ENCODE measurements at regions not wholly inside any gene's neighbourhood (a gene's known extent, or its start where the extent isn't known, plus 50 kb on each side); places are given as distances from the start of the nearest gene placed in this dataset.

GRCh38 chr9:2303056-2303455 lies 287.9 kb downstream of the SMARCA2 start:
- H3K4me1 ChIP-seq (ENCODE audit: control insufficient read depth, extremely low read depth, insufficient read depth, low read length), result no peaks in the 10 kb centered on the region
- no peaks in the 10 kb centered on the region for H3K79me2 ChIP-seq (ENCODE audit: control insufficient read depth, insufficient read depth, low read length)
- no peak overlapping the region for H2AFZ ChIP-seq (ENCODE audit: low read depth, low read length)
- H3K27ac ChIP-seq (ENCODE audit: insufficient read depth, low read depth, low read length), result no peak overlapping the region
- intact Hi-C loops (cut with micrococcal nuclease), result no loop called here
- H3K4me2 ChIP-seq (ENCODE audit: insufficient read depth, low read length), result no peak overlapping the region
- ChIA-PET CTCF (no interaction called here), POLR2A (no interaction called here)
- H3K9ac ChIP-seq (replicated peaks; ENCODE audit: extremely low read depth, insufficient read depth, low read length), result no peak overlapping the region
- no peak for FAIRE-seq
- no TSS peak for BruUV-seq (replicated peaks)
- no peaks in the 10 kb centered on the region for H3K9me1 ChIP-seq (replicated peaks; ENCODE audit: control insufficient read depth, extremely low read depth, insufficient read depth, low read length)
- no peaks in the 10 kb centered on the region for H4K20me1 ChIP-seq (replicated peaks; ENCODE audit: control insufficient read depth, extremely low read depth, insufficient read depth, low read length)
- H3K9me3 ChIP-seq (replicated peaks; ENCODE audit: control insufficient read depth, insufficient read depth, low read length), result no peaks in the 10 kb centered on the region
- dilution Hi-C loops (cut with MboI; ENCODE audit: extremely low pct_ligation_motif_present, low sequenced_read_pairs), result no loop called here
- TF ChIP-seq CTCF (IDR thresholded peaks at IDR 0.05; ENCODE audit: extremely low read depth in 1 of 2, insufficient read depth in 1 of 2, low read depth in 1 of 2, low read length in 2 of 2) (no peak), JUN (IDR thresholded peaks at IDR 0.05; ENCODE audit: borderline replicate concordance, insufficient read depth, insufficient read length, low read depth) (no peak), EZH2 (IDR thresholded peaks at IDR 0.05; ENCODE audit: borderline replicate concordance, low read depth, low read length, severe bottlenecking) (no peak), MAX (IDR thresholded peaks at IDR 0.05; ENCODE audit: insufficient read depth, insufficient read length) (no peak), POLR2A (IDR thresholded peaks at IDR 0.05; ENCODE audit: low read depth, low read length) (no peak), POLR2AphosphoS5 (IDR thresholded peaks at IDR 0.05; ENCODE audit: insufficient read depth, low read depth, low read length) (no peak), GATA2 (IDR thresholded peaks at IDR 0.05; ENCODE audit: insufficient read depth, insufficient read length, low read depth, low read length) (no peak), FOS (IDR thresholded peaks at IDR 0.05; ENCODE audit: borderline replicate concordance, insufficient read depth, low read length) (no peak), MYC (IDR thresholded peaks at IDR 0.05; ENCODE audit: low read depth, low read length) (no peak)
- no peak for DNase-seq (ENCODE audit: low read depth, low spot score)
- H3K36me3 ChIP-seq (ENCODE audit: control insufficient read depth in 2 of 2, extremely low read depth in 1 of 2, insufficient read depth in 2 of 2, low read length in 2 of 2), result no peaks in the 10 kb centered on the region
- H3K4me3 ChIP-seq (replicated peaks in 1 of 3; ENCODE audit: insufficient read depth in 1 of 3, low read depth in 1 of 3, low read length in 3 of 3), result no peak overlapping the region
- H3K27me3 ChIP-seq (ENCODE audit: control insufficient read depth in 2 of 2, insufficient read depth in 2 of 2, low read length in 2 of 2), result no peaks in the 10 kb centered on the region
